DMS153 (cell line): ENCODE measurements at regions not wholly inside any gene's neighbourhood (a gene's known extent, or its start where the extent isn't known, plus 50 kb on each side); places are given as distances from the start of the nearest gene placed in this dataset.
"Not testable (repeated sequence)": the region's sequence is repeated elsewhere in the genome, so short reads cannot be mapped to it uniquely, and the experiment has no call there.

Source experiments
- DNase-seq: peaks from one replicate; lab custom pipeline; 2025; lab: John Stamatoyannopoulos, UW

GRCh38 chr6:71602385-71603007 lies 283.9 kb upstream of the RIMS1 start:
- DNase-seq: no peak

DNA sequence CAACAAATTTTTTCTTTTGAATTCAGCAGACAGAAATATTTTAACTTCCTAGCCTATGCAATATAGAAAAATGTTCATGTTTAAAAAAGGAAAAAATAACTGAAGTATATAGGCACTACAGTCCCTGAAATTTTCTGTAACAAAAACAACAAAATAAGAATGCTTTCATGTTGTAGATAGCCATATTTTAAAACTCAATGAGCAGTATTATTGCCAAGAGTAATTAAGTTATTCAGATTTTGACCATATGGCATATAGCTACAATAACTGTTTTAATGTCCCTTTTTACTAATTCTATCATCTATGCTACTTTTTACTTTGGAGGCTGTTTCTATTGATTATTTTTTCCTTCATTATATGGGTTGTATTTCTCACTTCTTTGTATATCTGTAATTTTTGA lies 283.3 kb upstream of the RIMS1 start:
- DNase-seq: no peak

- no peak for DNase-seq
Measured at GRCh38 chr6:71608646-71609045, 277.7 kb upstream of the RIMS1 start.

- DNase-seq: no peak
Measured at GRCh38 chr6:71619836-71620235, 266.5 kb upstream of the RIMS1 start.

DNA sequence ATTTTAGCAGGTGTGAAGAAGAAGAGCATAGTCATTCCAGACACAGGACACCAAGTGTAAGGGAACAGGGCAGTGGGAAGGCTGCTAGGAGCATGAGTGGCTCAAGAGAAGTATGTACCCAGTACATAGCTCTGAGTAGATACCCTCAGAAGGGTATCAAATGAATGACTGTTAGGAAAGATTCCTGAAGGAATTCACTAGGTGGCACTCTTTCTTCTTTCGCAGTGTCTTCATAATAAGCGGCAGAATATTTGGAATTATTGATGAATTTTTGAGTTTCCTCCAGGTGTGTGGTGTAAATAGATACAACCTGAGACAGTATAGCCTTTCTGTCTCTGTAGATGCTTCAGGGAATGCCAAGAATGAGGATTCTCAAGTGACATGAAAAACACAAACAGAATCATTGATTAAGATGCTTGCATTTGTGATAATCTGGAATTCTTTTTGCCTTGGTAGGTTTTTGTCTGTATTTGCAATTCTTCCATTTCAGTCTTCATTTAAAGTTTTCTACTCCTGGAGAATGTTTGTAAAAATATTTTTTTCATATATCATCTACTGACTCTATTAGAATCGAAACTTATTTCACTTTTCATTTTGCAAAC lies 264.3 kb upstream of the RIMS1 start:
- no peak for DNase-seq

DNA sequence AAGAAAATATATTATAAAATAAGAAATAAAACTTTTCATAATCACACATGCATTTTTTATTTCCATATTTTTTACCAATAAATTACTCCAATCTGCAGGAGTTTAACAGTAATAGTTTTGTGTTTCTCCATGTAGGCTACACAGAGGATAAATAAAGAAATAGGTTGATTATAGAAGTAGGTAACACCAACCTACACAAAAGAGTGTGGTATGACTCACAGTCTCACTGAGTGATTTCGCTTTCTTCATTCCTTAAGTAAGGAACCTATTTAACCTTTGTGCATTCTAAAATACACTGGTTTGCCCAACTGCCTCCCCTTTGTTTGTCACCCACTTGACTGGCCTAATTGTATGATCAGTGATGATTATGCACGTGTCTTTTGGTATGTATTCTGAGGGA lies 244.2 kb upstream of the RIMS1 start:
- no peak for DNase-seq

GRCh38 chr6:71642793-71643192 lies 243.6 kb upstream of the RIMS1 start:
- no peak for DNase-seq

DNA sequence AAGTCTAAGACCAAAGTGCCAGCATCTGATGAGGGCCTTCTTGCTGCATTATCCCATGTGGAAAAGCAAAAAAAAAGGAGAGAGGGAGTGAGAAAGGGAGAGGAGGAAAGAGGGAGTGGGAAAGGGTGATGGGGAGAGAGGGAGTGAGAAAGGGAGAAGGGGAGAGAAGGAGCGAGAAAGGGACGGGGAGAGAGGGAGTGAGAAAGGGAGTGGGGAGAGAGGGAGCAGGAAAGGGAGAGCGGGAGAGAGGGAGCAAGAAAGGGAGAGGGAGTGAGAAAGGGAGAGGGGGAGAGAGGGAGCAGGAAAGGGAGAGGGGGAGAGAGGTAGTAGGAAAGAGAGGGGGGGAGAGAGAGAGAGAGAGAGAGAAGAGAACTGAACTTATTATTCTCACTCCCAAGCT lies 241.1 kb upstream of the RIMS1 start:
- no peak for DNase-seq

DNA sequence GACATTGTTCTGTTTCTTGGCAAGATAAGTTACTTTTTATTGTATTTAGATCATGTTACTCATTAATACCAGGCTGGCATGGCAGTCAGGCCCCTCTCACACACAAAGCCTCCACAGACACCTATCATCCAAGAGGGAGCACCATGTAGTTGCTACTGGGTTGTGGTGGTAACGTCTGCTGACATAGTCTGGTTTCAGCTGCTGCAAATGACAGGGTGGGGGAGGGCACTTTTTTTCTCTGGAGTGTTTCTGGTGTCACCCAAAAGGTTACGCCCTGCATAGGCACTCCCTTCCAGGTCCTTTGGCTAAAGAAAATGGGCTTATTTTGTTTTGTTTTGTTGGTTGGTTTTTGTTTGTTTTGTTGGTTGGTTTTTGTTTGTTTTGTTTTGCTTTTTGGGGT lies 236.4 kb upstream of the RIMS1 start:
- no peak for DNase-seq

- DNase-seq: no peak
Measured at GRCh38 chr6:71651636-71652035, 234.7 kb upstream of the RIMS1 start.

DNA sequence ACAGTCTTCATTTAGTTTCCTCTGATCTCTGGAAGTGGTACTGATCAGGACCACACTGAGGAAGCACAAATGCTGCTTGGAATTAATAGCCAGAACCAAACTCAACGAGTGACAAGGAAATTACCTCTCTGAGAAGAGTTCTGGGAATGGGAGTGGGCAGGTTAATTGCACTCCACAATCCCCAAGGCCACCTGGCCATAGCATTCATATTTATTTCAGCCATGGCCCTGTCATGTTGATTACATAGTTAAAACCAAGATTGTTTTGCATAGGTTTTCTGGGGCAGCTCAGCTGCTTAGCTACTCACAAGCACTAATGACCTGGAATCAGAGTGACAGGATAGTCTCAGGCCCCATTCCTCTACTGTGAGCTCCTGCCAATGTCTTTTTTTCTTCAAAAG lies 230.2 kb upstream of the RIMS1 start:
- no peak for DNase-seq

DNA sequence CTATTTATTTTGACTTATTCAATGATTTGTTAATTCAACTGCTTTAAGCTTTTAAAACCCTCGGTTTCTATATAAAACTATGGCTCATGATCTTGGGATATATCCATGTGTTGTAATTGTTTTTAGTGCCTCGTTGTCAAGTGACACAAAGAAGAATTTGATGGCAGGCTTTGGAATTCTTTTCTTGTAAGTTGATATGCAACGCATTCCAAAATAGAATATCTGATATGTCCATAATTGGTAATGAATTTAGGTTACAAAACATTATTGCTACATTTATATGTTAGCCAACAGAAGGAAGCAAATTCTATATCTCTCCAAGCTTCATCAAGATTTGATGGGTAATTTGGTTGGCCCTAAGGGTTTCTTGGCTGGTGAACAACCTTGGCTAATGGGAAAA lies 220.4 kb upstream of the RIMS1 start:
- DNase-seq: no peak

- DNase-seq: no peak
Measured at GRCh38 chr6:71672876-71673275, 213.5 kb upstream of the RIMS1 start.

DNA sequence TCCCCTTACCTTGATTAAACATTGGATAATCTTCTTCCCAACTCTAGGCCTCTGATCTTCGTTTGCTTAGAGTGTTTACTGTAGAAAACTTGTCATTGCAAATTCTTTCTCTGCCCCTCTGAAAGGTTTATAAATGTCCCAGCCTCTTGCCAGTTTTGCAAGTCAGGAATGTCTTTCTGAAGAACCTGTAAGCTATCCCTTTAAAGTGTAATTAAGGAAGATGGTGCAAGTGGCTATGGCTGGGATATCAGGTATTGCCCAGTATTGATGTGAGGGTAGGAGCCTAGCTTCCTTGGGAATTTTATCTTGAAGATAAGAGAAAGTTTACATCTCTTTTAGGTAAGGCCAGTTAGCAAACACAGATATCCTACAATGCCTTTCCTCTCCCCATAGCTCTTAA lies 211.0 kb upstream of the RIMS1 start:
- DNase-seq: no peak

- DNase-seq: no peak
Measured at GRCh38 chr6:71676298-71676697, 210.1 kb upstream of the RIMS1 start.

GRCh38 chr6:71678091-71678490 lies 208.3 kb upstream of the RIMS1 start:
- no peak for DNase-seq

GRCh38 chr6:71681234-71681867 lies 205.0 kb upstream of the RIMS1 start:
- no peak for DNase-seq

- DNase-seq: not testable (repeated sequence)
Measured at GRCh38 chr6:71686021-71686677, 200.2 kb upstream of the RIMS1 start.

DNA sequence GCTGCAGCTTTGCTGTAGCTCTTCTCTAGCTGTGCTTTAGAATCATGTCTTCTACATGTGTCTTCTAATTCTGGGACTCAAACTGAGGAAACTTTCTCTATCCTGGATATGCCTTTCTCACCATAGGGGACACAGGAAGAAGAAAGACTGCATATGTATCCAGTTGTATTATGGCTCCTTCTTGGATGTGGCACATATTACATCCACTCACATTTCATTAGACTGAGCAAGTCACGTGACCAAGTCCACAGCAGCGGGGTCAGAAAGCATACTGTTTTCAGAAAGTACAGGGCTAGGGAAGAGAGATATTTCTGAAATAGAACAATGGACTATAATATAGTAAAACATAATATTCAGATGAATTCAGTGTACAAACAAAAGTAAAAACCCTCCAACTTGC lies 187.6 kb upstream of the RIMS1 start:
- DNase-seq: no peak

DNA sequence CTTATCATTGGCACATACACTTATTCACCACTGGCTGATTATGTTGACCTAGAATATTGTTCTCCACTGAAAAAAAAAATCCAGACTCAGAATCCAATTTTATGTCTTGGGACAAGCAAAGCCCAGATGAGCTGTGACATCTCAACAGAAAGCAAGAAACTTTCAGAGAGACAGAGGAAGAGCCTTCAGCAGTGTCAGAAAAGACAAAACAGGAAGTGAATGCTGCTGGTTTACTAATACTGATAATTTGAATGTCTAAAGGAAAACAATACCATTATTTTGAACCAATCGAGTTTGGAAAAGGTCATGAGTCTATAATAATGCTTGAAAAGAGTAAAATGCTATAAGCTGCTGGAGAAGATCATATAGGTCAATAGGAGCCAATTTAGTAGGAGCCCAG lies 179.8 kb upstream of the RIMS1 start:
- no peak for DNase-seq

- no peak for DNase-seq
Measured at GRCh38 chr6:71707059-71707458, 179.3 kb upstream of the RIMS1 start.

GRCh38 chr6:71720705-71721104 lies 165.6 kb upstream of the RIMS1 start:
- DNase-seq: no peak

DNA sequence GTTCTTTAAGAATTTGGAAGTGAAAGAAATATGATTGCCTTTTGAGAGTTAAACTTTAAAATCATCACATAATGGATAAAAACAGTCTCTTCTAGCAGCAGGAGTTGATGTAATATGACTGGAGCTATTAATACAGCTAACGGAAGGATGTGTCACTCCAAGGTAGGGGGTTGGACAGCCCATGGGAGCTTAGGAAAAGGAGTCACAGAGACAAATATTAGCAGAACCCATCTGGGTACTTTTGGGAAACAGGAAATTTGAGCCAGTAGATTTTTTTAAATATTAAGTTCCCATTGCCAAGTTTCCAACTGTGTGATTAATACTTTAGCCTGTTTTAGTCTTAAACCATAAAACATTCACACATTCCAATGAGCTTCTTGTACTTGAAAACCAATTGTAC lies 164.7 kb upstream of the RIMS1 start:
- no peak for DNase-seq
